Uterus (tissue), 2 donors: ENCODE measurements at regions not wholly inside any gene's neighbourhood (a gene's known extent, or its start where the extent isn't known, plus 50 kb on each side); places are given as distances from the start of the nearest gene placed in this dataset.

Experiments used
- CTCF ChIP-seq, 4 experiments: fragments of 200-600 bp in 2 of 4; fragments of 450-650 bp in 2 of 4; sonication (generic) in 2 of 4; IDR thresholded peaks; one replicate each; pipeline ENCODE4 v1.5.1; 2016 to 2019; ENCODE audit warnings: antibody characterized with exemption in 4 of 4, mild to moderate bottlenecking in 2 of 4, moderate library complexity in 1 of 4
- POLR2A ChIP-seq, 2 donors: fragments of 450-650 bp; IDR thresholded peaks; one replicate each; pipeline ENCODE4 v1.6.1; 2016; ENCODE audit warnings: antibody characterized with exemption in 2 of 2, mild to moderate bottlenecking in 1 of 2, moderate library complexity in 1 of 2

- TF ChIP-seq CTCF (IDR thresholded peaks at IDR 0.05) (no peak), POLR2A (IDR thresholded peaks at IDR 0.05) (no peak)
These were observed 1458.9 kb upstream of the FLRT2 start for GRCh38 chr14:84071061-84071460.
